GM12875 (cell line): ENCODE measurements at regions not wholly inside any gene's neighbourhood (a gene's known extent, or its start where the extent isn't known, plus 50 kb on each side); places are given as distances from the start of the nearest gene placed in this dataset.

Source experiments
- H3K4me3 ChIP-seq: one replicate; pipeline ENCODE4 v1.5.1; 2011; ENCODE audit warnings: low read depth, low read length, control low read depth
- TF ChIP-seq, protein P1 (sequence below): IDR thresholded peaks from 2 replicates; pipeline ENCODE4 v1.5.1; 2011; ENCODE audit warnings: low read depth, mild to moderate bottlenecking, control low read depth, inconsistent platforms, low read length, moderate library complexity, borderline replicate concordance; ENCODE audit not compliant: insufficient read depth

- no peak overlapping the region for H3K4me3 ChIP-seq
- TF ChIP-seq, protein P1, sequence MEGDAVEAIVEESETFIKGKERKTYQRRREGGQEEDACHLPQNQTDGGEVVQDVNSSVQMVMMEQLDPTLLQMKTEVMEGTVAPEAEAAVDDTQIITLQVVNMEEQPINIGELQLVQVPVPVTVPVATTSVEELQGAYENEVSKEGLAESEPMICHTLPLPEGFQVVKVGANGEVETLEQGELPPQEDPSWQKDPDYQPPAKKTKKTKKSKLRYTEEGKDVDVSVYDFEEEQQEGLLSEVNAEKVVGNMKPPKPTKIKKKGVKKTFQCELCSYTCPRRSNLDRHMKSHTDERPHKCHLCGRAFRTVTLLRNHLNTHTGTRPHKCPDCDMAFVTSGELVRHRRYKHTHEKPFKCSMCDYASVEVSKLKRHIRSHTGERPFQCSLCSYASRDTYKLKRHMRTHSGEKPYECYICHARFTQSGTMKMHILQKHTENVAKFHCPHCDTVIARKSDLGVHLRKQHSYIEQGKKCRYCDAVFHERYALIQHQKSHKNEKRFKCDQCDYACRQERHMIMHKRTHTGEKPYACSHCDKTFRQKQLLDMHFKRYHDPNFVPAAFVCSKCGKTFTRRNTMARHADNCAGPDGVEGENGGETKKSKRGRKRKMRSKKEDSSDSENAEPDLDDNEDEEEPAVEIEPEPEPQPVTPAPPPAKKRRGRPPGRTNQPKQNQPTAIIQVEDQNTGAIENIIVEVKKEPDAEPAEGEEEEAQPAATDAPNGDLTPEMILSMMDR: no peak
Observed at GRCh38 chr4:158331863-158332262, 121.6 kb downstream of the TMEM144 start.

GRCh38 chr4:158333820-158334219 is 123.5 kb downstream of the TMEM144 start:
- no peak overlapping the region for H3K4me3 ChIP-seq
- TF ChIP-seq, protein P1: no peak

DNA sequence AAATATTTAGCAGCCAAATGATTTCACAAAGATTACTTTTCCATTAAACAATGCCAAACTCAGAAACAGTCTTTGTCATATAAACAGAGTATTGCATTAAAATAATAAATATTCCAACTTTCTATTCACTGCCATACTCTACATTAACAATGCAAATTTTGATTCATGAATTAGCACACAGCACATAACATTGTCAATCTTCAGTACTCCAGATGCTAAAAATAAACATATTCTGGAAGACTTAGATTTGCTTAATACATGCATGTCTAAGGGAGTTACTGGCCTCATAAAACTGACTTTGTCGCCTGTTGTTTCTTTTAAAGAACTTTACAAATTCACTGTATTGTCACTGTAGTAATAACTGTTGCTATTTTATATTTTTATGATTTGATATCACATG is 131.6 kb downstream of the TMEM144 start:
- no peak overlapping the region for H3K4me3 ChIP-seq
- TF ChIP-seq, protein P1: no peak

DNA sequence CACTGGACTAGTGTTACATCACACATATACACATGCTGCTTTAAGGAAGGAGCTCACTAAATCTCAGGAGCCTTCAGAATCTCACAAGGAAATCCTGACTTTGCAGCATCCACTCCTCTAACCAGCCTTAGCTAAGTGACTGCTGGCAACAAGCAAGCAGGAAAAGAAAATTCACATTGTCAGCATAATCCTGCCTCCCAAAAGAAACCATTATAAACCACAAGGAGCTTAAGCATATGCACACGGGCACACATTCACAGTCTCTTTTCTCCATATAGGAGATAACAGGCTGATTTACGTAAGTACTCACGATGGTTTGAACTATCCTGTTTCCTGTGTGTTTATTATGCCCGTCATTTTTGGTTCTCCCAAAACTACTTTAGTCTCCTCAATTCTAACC is 136.3 kb downstream of the TMEM144 start:
- no peak overlapping the region for H3K4me3 ChIP-seq
- TF ChIP-seq, protein P1: no peak

DNA sequence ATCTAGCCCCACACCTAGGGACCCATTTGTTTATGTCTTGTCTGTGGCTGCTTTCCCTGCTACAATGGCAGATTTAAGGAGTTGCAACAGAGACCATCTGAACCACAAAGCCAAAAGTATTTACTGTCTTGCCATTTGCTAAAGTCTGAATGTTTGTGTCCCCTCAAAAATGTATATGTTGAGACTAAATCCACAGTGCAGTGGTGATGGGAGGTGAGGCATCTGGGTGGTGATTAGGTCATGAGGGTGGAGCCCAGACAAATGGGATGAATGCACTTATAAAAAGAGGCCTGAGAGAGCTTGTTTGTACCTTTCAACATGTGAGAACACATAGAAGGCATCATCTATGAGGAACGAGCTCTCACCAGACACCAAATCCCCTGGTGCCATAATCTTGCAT is 137.3 kb downstream of the TMEM144 start:
- H3K4me3 ChIP-seq: no peak overlapping the region
- TF ChIP-seq, protein P1: no peak

DNA sequence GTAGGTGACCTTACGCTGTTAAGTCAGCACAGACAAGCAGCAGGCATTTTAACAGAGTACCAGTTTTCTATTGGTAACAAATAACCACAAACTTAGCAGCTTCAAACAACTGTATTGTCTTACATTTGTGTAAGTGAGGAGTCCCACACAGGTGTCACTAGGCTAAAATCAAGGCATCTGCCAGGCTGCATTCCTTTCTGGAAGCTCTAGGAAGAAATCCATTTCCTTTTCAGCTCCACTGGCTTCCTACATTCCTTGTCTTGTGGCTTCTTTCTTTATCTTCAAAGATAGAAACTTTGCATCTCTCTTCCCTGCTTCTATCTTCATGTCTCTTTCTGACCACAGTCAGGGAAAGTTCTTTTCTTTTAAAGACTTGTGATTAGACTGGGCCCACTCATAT is 139.9 kb downstream of the TMEM144 start:
- H3K4me3 ChIP-seq: no peak overlapping the region

DNA sequence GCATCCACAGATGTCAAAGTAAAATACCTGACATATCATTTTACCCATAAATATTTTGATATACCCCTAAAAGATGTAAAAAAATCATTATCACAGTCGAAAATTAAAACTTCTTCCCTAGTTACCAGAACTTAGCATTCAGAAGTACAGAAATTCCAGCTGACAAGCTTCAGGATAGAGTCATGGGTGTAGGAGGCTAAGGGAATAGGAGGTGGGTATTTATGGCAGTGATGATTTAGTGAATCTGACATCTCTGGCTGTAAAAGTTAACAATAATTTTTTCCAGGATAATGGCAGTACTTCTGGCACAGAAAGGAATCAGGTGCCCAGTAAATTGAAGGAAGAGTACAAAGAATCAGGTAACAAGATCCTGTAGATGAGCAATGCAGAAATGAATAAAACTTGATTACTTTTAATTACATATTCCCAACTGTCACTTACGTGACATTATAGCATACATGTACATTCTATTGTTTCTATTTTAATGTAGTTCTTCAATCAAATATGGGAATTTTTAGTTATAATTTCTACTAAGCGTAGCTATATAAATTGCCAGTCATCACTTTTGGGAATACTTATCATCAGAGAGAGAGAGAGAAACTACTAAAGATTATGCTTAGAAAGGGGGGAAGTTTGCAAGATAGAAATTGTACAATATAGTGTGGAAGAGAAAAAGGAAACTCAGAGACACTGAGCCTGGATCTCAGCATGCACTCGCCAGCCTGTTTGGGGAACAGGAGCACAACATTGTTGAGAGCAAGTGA is 143.4 kb downstream of the TMEM144 start:
- no peak overlapping the region for H3K4me3 ChIP-seq
- TF ChIP-seq, protein P1: no peak

More for the DNA sequence above, 139.9 kb downstream of the TMEM144 start:
- TF ChIP-seq, protein P1: no peak
